Spinal cord (tissue), 1 donor: ENCODE measurements at regions not wholly inside any gene's neighbourhood (a gene's known extent, or its start where the extent isn't known, plus 50 kb on each side); places are given as distances from the start of the nearest gene placed in this dataset. TPM values are rescaled to one million over a fixed set of nuclear protein-coding genes. Genes with fewer than 3 reads are reported as not detected.

Source experiments
- small RNA-seq: library from RNA; depleted of rRNA; stranded (forward); fragments of <200 nt; gene quantifications from one replicate; pipeline ENCODE3, GENCODE V24; 2014; ENCODE audit warnings: low replicate concordance

Small RNA genes in the stretch of these regions (small RNA-seq; reads per million reads assigned to genes)
- gene AL161669.2: not detected
